SK-N-SH (cell line): ENCODE measurements at regions not wholly inside any gene's neighbourhood (a gene's known extent, or its start where the extent isn't known, plus 50 kb on each side); places are given as distances from the start of the nearest gene placed in this dataset.

ENCODE experiments used
- CTCF ChIA-PET: fragments of 300-600, 350-600 bp; formaldehyde crosslinking; extraction: SDS; loops from one replicate; lab custom pipeline; 2021; lab: Yijun Ruan, JAX
- POLR2A ChIA-PET: fragments of 350-600 bp; sonication (Branson Sonifier 250); formaldehyde crosslinking; extraction: SDS; loops from one replicate; lab custom pipeline; 2020; ENCODE audit warnings: antibody characterized with exemption, inconsistent platforms; lab: Yijun Ruan, JAX
- DNase-seq: peaks from one replicate; pipeline ENCODE4 v3.0.0; 2012
- H2AFZ ChIP-seq: fragments of 200-600 bp; sonication (generic); 2 replicates; pipeline ENCODE4 v1.8.1; 2016; ENCODE audit warnings: antibody characterized with exemption, mild to moderate bottlenecking, low read depth
- H3F3A ChIP-seq: fragments of 200-600 bp; sonication (generic); replicated peaks from 2 replicates; pipeline ENCODE3; 2016; ENCODE audit warnings: antibody characterized with exemption, mild to moderate bottlenecking; ENCODE audit not compliant: insufficient read depth
- H3K27ac ChIP-seq, 2 experiments: fragments of 200-500 bp in 1 of 2; fragments of 200-600 bp in 1 of 2; sonication (Bioruptor generic) in 1 of 2; sonication (generic), shearing (Covaris generic) in 1 of 2; 2 replicates each; pipeline versions ENCODE4 v1.5.1 to v1.6.1; 2014 to 2016; ENCODE audit warnings: low read depth in 2 of 2, inconsistent platforms in 1 of 2, low read length in 1 of 2, mild to moderate bottlenecking in 1 of 2, mixed read lengths in 1 of 2
- H3K27me3 ChIP-seq: fragments of 200-600 bp; sonication (generic), shearing (Covaris generic); 2 replicates; pipeline ENCODE4 v1.6.1; 2016; ENCODE audit warnings: mixed run types; ENCODE audit not compliant: insufficient read depth
- H3K36me3 ChIP-seq, 2 experiments: fragments of 200-500 bp in 1 of 2; fragments of 200-600 bp in 1 of 2; sonication (Bioruptor generic) in 1 of 2; sonication (generic) in 1 of 2; replicated peaks in 1 of 2; 2 replicates each; pipeline versions ENCODE3 to v1.5.1; 2014 to 2016; ENCODE audit warnings: low read length in 1 of 2, mild to moderate bottlenecking in 1 of 2; ENCODE audit not compliant: insufficient read depth in 2 of 2, control insufficient read depth in 1 of 2
- H3K4me1 ChIP-seq, 2 experiments: fragments of 200-500 bp in 1 of 2; fragments of 200-600 bp in 1 of 2; sonication (Bioruptor generic) in 1 of 2; sonication (generic), shearing (Covaris generic) in 1 of 2; 2 replicates each; pipeline versions ENCODE4 v1.5.1 to v1.6.1; 2014 to 2016; ENCODE audit warnings: low read depth in 1 of 2, low read length in 1 of 2, mixed run types in 1 of 2; ENCODE audit not compliant: insufficient read depth in 2 of 2, control insufficient read depth in 1 of 2
- H3K4me2 ChIP-seq: fragments of 200-600 bp; sonication (generic), shearing (Covaris generic); 2 replicates; pipeline ENCODE4 v1.6.1; 2017; ENCODE audit warnings: mixed run types
- H3K4me3 ChIP-seq, 2 experiments: fragments of 200-500 bp in 1 of 2; fragments of 200-600 bp in 1 of 2; sonication (Bioruptor generic) in 1 of 2; sonication (generic), shearing (Covaris generic) in 1 of 2; 2 replicates each; pipeline versions ENCODE4 v1.5.1 to v1.8.1; 2014 to 2016; ENCODE audit warnings: low read depth in 2 of 2, inconsistent platforms in 1 of 2, low read length in 1 of 2, mild to moderate bottlenecking in 1 of 2, mixed read lengths in 1 of 2, moderate library complexity in 1 of 2
- H3K79me2 ChIP-seq: fragments of 200-600 bp; sonication (generic); 2 replicates; pipeline ENCODE4 v1.8.1; 2017; ENCODE audit warnings: mild to moderate bottlenecking; ENCODE audit not compliant: insufficient read depth
- H3K9ac ChIP-seq: fragments of 200-600 bp; sonication (generic); 2 replicates; pipeline ENCODE4 v1.6.1; 2017; ENCODE audit warnings: mixed run types
- H3K9me2 ChIP-seq: fragments of 200-600 bp; sonication (generic); 2 replicates; pipeline ENCODE4 v1.6.1; 2017; ENCODE audit warnings: mixed run types
- H3K9me3 ChIP-seq: fragments of 200-600 bp; sonication (generic); 2 replicates; pipeline ENCODE4 v1.6.1; 2017; ENCODE audit warnings: mixed run types, mild to moderate bottlenecking, moderate library complexity
- H4K20me1 ChIP-seq: fragments of 200-600 bp; sonication (generic); 2 replicates; pipeline ENCODE4 v1.6.1; 2017; ENCODE audit warnings: mild to moderate bottlenecking, mixed run types; ENCODE audit not compliant: insufficient read depth
- PBX3 ChIP-seq: IDR thresholded peaks from 2 replicates; pipeline ENCODE4; 2012
- POLR2AphosphoS5 ChIP-seq: IDR thresholded peaks from 2 replicates; pipeline ENCODE4 v1.6.1; 2012; ENCODE audit warnings: low read depth, low read length
- RAD21 ChIP-seq: IDR thresholded peaks from 2 replicates; pipeline ENCODE4 v1.6.1; 2012; ENCODE audit warnings: mild to moderate bottlenecking, low read length
- WGBS: methylation state at CpG from one replicate; pipeline ENCODE4 v1.1.6; 2017; ENCODE audit warnings: low lambda C conversion rate; 5-methylcytosine and 5-hydroxymethylcytosine counted together
- TF ChIP-seq, protein P1 (sequence below): IDR thresholded peaks from 2 replicates; pipeline ENCODE4 v1.6.1; 2012; ENCODE audit warnings: mild to moderate bottlenecking, low read depth, low read length, moderate library complexity
- TF ChIP-seq, protein P2 (sequence below): fragments of 200-600 bp; sonication (generic); IDR thresholded peaks from 2 replicates; pipeline ENCODE4 v1.6.1; 2017; ENCODE audit warnings: antibody characterized with exemption, mild to moderate bottlenecking, moderate library complexity

- no peaks in the 10 kb centered on the region for H3K9me3 ChIP-seq
- H2AFZ ChIP-seq, result no peak overlapping the region
- H4K20me1 ChIP-seq, result no peaks in the 10 kb centered on the region
- H3K79me2 ChIP-seq, result no peaks in the 10 kb centered on the region
- H3K9me2 ChIP-seq, result no peaks in the 10 kb centered on the region
- no peak overlapping the region for H3K27ac ChIP-seq
- H3F3A ChIP-seq, result no peaks in the 10 kb centered on the region
- TF ChIP-seq RAD21, result no peak
- H3K4me1 ChIP-seq, result no peaks in the 10 kb centered on the region
- H3K4me2 ChIP-seq, result no peak overlapping the region
- 11% methylated on average over 3 of the region's 7 CpGs for WGBS
- no peak overlapping the region for H3K9ac ChIP-seq
- ChIA-PET CTCF (no interaction called here), POLR2A (no interaction called here)
- H3K36me3 ChIP-seq, result no peaks in the 10 kb centered on the region
- H3K27me3 ChIP-seq, result no peaks in the 10 kb centered on the region
- DNase-seq, result no peak
- H3K4me3 ChIP-seq, result no peak overlapping the region
These were observed 215.8 kb upstream of the PPP2R2D start for GRCh38 chr10:131685007-131685406.

DNA sequence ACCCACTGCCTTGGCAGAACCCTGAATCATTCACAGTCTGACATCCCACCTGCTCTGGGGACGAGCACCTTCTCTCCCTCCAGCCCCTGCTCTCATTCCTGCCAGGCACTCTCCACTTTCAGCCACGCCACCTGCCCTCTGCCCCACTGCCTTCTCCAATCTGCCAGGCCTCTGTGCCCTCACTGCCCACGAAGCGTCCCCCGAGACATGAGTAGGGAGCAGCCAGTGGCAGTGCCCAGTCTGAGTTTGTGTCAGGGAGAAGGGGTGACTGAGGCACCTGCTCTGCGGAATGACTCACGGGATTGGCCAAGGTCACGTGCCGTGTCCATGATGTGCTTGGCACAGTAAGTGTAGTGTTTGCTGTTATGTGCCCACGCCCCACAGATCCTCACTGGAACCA is 215.2 kb upstream of the PPP2R2D start:
- Histone ChIP-seq H3K9me3 (no peaks in the 10 kb centered on the region), H4K20me1 (no peaks in the 10 kb centered on the region), H3K4me2 (no peak overlapping the region), H2AFZ (no peak overlapping the region), H3K36me3 (no peaks in the 10 kb centered on the region), H3K4me3 (no peak overlapping the region), H3K9me2 (no peaks in the 10 kb centered on the region), H3K4me1 (no peaks in the 10 kb centered on the region), H3K9ac (no peak overlapping the region), H3K27ac (no peak overlapping the region), H3K27me3 (no peaks in the 10 kb centered on the region), H3F3A (no peaks in the 10 kb centered on the region), H3K79me2 (no peaks in the 10 kb centered on the region)
- DNase-seq, result no peak
- TF ChIP-seq PBX3, result no peak
- TF ChIP-seq, protein P1, sequence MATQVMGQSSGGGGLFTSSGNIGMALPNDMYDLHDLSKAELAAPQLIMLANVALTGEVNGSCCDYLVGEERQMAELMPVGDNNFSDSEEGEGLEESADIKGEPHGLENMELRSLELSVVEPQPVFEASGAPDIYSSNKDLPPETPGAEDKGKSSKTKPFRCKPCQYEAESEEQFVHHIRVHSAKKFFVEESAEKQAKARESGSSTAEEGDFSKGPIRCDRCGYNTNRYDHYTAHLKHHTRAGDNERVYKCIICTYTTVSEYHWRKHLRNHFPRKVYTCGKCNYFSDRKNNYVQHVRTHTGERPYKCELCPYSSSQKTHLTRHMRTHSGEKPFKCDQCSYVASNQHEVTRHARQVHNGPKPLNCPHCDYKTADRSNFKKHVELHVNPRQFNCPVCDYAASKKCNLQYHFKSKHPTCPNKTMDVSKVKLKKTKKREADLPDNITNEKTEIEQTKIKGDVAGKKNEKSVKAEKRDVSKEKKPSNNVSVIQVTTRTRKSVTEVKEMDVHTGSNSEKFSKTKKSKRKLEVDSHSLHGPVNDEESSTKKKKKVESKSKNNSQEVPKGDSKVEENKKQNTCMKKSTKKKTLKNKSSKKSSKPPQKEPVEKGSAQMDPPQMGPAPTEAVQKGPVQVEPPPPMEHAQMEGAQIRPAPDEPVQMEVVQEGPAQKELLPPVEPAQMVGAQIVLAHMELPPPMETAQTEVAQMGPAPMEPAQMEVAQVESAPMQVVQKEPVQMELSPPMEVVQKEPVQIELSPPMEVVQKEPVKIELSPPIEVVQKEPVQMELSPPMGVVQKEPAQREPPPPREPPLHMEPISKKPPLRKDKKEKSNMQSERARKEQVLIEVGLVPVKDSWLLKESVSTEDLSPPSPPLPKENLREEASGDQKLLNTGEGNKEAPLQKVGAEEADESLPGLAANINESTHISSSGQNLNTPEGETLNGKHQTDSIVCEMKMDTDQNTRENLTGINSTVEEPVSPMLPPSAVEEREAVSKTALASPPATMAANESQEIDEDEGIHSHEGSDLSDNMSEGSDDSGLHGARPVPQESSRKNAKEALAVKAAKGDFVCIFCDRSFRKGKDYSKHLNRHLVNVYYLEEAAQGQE, result no peak
- TF ChIP-seq POLR2AphosphoS5, result no peak
- TF ChIP-seq, protein P2, sequence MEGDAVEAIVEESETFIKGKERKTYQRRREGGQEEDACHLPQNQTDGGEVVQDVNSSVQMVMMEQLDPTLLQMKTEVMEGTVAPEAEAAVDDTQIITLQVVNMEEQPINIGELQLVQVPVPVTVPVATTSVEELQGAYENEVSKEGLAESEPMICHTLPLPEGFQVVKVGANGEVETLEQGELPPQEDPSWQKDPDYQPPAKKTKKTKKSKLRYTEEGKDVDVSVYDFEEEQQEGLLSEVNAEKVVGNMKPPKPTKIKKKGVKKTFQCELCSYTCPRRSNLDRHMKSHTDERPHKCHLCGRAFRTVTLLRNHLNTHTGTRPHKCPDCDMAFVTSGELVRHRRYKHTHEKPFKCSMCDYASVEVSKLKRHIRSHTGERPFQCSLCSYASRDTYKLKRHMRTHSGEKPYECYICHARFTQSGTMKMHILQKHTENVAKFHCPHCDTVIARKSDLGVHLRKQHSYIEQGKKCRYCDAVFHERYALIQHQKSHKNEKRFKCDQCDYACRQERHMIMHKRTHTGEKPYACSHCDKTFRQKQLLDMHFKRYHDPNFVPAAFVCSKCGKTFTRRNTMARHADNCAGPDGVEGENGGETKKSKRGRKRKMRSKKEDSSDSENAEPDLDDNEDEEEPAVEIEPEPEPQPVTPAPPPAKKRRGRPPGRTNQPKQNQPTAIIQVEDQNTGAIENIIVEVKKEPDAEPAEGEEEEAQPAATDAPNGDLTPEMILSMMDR, result no peak
- ChIA-PET POLR2A (no interaction called here), CTCF (no interaction called here)
- WGBS, result 28% methylated on average over 7 of the region's 10 CpGs
